ENCODE measurements at regions not wholly inside any gene's neighbourhood (a gene's known extent, or its start where the extent isn't known, plus 50 kb on each side); places are given as distances from the start of the nearest gene placed in this dataset.

GRCh38 chr14:42513837-42514236, 907.2 kb downstream of the LRFN5 start:
- no peaks in the 10 kb centered on the region for H3K4me1 ChIP-seq
- ChIA-PET CTCF (interaction anchor here (0.9 kb wide), 1 partner anchor 57 kb away, joined by 3 read pairs; no protein-coding TSS in a partner anchor), POLR2A (interaction anchor here (0.9 kb wide), 1 partner anchor 11 kb away, joined by 3 read pairs; no protein-coding TSS in a partner anchor)
- H3K27ac ChIP-seq = no peak overlapping the region
- H3K9me3 ChIP-seq = no peaks in the 10 kb centered on the region
- WGBS (ENCODE audit: missing lambda C conversion rate) = 65% methylated on average over 1 of the region's 1 CpG
- H3K4me3 ChIP-seq = no peak overlapping the region
- no peak overlapping the region for H3K4me2 ChIP-seq
- FAIRE-seq (no peak), DNase-seq (ENCODE audit: low read depth in 1 of 2, low spot score in 1 of 2) (no peak), ATAC-seq (no peak)
- TF ChIP-seq CHD2 (IDR thresholded peaks at IDR 0.05; ENCODE audit: low read length, partially characterized antibody) = no peak
- no peak for TF ChIP-seq ZFP36 (IDR thresholded peaks at IDR 0.05; ENCODE audit: borderline replicate concordance, partially characterized antibody)
- TF ChIP-seq NR3C1 (IDR thresholded peaks at IDR 0.05) = no peak
- TF ChIP-seq TP53 (CRISPR knock-in tag; IDR thresholded peaks at IDR 0.05) = no peak
- no peak for TF ChIP-seq RFX5 (IDR thresholded peaks at IDR 0.05)
- TF ChIP-seq CEBPB (IDR thresholded peaks at IDR 0.05) = no peak
- TF ChIP-seq, protein P1, sequence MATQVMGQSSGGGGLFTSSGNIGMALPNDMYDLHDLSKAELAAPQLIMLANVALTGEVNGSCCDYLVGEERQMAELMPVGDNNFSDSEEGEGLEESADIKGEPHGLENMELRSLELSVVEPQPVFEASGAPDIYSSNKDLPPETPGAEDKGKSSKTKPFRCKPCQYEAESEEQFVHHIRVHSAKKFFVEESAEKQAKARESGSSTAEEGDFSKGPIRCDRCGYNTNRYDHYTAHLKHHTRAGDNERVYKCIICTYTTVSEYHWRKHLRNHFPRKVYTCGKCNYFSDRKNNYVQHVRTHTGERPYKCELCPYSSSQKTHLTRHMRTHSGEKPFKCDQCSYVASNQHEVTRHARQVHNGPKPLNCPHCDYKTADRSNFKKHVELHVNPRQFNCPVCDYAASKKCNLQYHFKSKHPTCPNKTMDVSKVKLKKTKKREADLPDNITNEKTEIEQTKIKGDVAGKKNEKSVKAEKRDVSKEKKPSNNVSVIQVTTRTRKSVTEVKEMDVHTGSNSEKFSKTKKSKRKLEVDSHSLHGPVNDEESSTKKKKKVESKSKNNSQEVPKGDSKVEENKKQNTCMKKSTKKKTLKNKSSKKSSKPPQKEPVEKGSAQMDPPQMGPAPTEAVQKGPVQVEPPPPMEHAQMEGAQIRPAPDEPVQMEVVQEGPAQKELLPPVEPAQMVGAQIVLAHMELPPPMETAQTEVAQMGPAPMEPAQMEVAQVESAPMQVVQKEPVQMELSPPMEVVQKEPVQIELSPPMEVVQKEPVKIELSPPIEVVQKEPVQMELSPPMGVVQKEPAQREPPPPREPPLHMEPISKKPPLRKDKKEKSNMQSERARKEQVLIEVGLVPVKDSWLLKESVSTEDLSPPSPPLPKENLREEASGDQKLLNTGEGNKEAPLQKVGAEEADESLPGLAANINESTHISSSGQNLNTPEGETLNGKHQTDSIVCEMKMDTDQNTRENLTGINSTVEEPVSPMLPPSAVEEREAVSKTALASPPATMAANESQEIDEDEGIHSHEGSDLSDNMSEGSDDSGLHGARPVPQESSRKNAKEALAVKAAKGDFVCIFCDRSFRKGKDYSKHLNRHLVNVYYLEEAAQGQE (IDR thresholded peaks at IDR 0.05) = no peak
- TF ChIP-seq, protein P2, sequence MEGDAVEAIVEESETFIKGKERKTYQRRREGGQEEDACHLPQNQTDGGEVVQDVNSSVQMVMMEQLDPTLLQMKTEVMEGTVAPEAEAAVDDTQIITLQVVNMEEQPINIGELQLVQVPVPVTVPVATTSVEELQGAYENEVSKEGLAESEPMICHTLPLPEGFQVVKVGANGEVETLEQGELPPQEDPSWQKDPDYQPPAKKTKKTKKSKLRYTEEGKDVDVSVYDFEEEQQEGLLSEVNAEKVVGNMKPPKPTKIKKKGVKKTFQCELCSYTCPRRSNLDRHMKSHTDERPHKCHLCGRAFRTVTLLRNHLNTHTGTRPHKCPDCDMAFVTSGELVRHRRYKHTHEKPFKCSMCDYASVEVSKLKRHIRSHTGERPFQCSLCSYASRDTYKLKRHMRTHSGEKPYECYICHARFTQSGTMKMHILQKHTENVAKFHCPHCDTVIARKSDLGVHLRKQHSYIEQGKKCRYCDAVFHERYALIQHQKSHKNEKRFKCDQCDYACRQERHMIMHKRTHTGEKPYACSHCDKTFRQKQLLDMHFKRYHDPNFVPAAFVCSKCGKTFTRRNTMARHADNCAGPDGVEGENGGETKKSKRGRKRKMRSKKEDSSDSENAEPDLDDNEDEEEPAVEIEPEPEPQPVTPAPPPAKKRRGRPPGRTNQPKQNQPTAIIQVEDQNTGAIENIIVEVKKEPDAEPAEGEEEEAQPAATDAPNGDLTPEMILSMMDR (IDR thresholded peaks at IDR 0.05) = no peak
- no peak for TF ChIP-seq BCL3 (IDR thresholded peaks at IDR 0.05)
- no peak for TF ChIP-seq ATOH8 (CRISPR knock-in tag; IDR thresholded peaks at IDR 0.05; ENCODE audit: low read depth)
- no peak for TF ChIP-seq RNF2 (IDR thresholded peaks at IDR 0.05; ENCODE audit: borderline replicate concordance, low read depth)
- no peak for TF ChIP-seq KDM5A (IDR thresholded peaks at IDR 0.05)
- no peak for TF ChIP-seq ESRRA (IDR thresholded peaks at IDR 0.05; ENCODE audit: borderline replicate concordance, low read length)
- no peak for TF ChIP-seq POLR2A (IDR thresholded peaks at IDR 0.05; ENCODE audit: low read length)

- FAIRE-seq (no peak), DNase-seq (ENCODE audit: low read depth in 1 of 2, low spot score in 1 of 2) (no peak), ATAC-seq (no peak)
- H3K4me2 ChIP-seq = no peak overlapping the region
- ChIA-PET CTCF (no interaction called here), POLR2A (no interaction called here)
- no peak overlapping the region for H3K27ac ChIP-seq
- WGBS (ENCODE audit: missing lambda C conversion rate) = 15% methylated on average over 1 of the region's 1 CpG
- no peak overlapping the region for H3K4me3 ChIP-seq
- H3K9me3 ChIP-seq = no peaks in the 10 kb centered on the region
- H3K4me1 ChIP-seq = no peaks in the 10 kb centered on the region
- no peak for TF ChIP-seq CHD4 (IDR thresholded peaks at IDR 0.05; ENCODE audit: borderline replicate concordance)
- no peak for TF ChIP-seq CBX8 (IDR thresholded peaks at IDR 0.05)
- TF ChIP-seq, protein P3, sequence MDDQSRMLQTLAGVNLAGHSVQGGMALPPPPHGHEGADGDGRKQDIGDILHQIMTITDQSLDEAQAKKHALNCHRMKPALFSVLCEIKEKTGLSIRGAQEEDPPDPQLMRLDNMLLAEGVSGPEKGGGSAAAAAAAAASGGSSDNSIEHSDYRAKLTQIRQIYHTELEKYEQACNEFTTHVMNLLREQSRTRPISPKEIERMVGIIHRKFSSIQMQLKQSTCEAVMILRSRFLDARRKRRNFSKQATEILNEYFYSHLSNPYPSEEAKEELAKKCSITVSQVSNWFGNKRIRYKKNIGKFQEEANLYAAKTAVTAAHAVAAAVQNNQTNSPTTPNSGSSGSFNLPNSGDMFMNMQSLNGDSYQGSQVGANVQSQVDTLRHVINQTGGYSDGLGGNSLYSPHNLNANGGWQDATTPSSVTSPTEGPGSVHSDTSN (IDR thresholded peaks at IDR 0.05) = no peak
- TF ChIP-seq ZNF302 (CRISPR knock-in tag; IDR thresholded peaks at IDR 0.05) = no peak
- no peak for TF ChIP-seq ELK1 (IDR thresholded peaks at IDR 0.05; ENCODE audit: low read depth, low read length)
- no peak for TF ChIP-seq CHD2 (IDR thresholded peaks at IDR 0.05; ENCODE audit: low read length, partially characterized antibody)
- TF ChIP-seq NPAS2 (CRISPR knock-in tag; IDR thresholded peaks at IDR 0.05; ENCODE audit: borderline replicate concordance) = no peak
- no peak for TF ChIP-seq HDAC2 (IDR thresholded peaks at IDR 0.05)
- TF ChIP-seq CBX2 (IDR thresholded peaks at IDR 0.05; ENCODE audit: borderline replicate concordance, low read depth) = no peak
- TF ChIP-seq GATA3 (IDR thresholded peaks at IDR 0.05; ENCODE audit: borderline replicate concordance) = no peak
- TF ChIP-seq, protein P2 (IDR thresholded peaks at IDR 0.05) = no peak
- TF ChIP-seq, protein P4, sequence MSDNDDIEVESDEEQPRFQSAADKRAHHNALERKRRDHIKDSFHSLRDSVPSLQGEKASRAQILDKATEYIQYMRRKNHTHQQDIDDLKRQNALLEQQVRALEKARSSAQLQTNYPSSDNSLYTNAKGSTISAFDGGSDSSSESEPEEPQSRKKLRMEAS (IDR thresholded peaks at IDR 0.05) = no peak
Measured at GRCh38 chr14:42510071-42510470, 903.4 kb downstream of the LRFN5 start.
